Coronary artery (tissue), 2 donors: ENCODE measurements at regions not wholly inside any gene's neighbourhood (a gene's known extent, or its start where the extent isn't known, plus 50 kb on each side); places are given as distances from the start of the nearest gene placed in this dataset.

ENCODE experiments used
- DNase-seq: peaks from one replicate; pipeline ENCODE4 v3.0.0-alpha.2; 2017; ENCODE audit warnings: low spot score
- H3K27ac ChIP-seq, 2 donors: fragments of 200-600 bp; sonication (generic); one replicate each; pipeline ENCODE4 v1.5.1; 2016 to 2019
- H3K4me3 ChIP-seq: fragments of 200-600 bp; sonication (generic); 2 replicates; pipeline ENCODE4 v1.5.1; 2016; ENCODE audit warnings: mild to moderate bottlenecking, moderate library complexity
- TF ChIP-seq, protein P1 (sequence below): fragments of 200-600 bp; sonication (generic); IDR thresholded peaks from one replicate; pipeline ENCODE4 v1.5.1; 2019; ENCODE audit warnings: antibody characterized with exemption

DNA sequence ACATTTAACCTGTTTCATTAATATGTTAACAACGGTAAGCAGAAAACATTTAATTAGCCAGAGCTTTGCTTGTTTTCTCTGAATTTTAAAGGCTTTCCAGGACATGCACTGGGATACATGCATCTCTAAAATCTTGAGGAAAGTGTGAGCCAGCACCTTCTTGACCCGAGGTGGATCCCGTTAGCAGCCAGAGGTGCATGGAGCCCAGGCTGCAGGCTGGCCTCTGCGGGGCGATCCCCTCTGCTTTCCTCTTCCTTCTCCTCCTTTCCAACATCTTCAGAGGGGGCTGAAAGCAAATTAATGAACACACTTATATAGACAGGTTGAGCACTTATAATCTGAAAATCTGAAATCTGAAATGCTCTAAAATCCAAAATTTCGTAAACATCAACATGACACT lies 128.7 kb upstream of the CST7 start:
- TF ChIP-seq, protein P1, sequence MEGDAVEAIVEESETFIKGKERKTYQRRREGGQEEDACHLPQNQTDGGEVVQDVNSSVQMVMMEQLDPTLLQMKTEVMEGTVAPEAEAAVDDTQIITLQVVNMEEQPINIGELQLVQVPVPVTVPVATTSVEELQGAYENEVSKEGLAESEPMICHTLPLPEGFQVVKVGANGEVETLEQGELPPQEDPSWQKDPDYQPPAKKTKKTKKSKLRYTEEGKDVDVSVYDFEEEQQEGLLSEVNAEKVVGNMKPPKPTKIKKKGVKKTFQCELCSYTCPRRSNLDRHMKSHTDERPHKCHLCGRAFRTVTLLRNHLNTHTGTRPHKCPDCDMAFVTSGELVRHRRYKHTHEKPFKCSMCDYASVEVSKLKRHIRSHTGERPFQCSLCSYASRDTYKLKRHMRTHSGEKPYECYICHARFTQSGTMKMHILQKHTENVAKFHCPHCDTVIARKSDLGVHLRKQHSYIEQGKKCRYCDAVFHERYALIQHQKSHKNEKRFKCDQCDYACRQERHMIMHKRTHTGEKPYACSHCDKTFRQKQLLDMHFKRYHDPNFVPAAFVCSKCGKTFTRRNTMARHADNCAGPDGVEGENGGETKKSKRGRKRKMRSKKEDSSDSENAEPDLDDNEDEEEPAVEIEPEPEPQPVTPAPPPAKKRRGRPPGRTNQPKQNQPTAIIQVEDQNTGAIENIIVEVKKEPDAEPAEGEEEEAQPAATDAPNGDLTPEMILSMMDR: no peak
- DNase-seq: no peak
- no peak overlapping the region for H3K4me3 ChIP-seq
- H3K27ac ChIP-seq: no peak overlapping the region

DNA sequence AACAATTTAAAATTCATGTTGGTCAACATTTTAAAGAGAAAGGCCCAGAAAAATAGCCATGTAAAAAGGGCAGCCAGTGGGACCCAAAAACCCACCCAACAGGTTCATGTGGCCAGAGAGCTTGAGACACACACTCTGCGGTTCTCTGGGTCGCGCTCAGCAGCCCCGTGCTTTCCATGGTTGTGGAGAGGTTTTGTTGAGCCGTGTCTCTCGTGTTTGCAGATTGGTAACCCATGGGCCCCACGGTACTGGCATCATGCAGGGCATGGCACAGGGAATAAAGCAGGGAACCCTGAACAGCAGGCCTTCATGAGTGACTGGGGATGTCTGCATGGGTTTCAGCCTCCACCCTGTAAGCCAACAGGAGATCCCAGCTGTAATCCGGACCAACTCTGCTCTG lies 127.7 kb upstream of the CST7 start:
- H3K27ac ChIP-seq: no peak overlapping the region
- DNase-seq: no peak
- TF ChIP-seq, protein P1: no peak

DNA sequence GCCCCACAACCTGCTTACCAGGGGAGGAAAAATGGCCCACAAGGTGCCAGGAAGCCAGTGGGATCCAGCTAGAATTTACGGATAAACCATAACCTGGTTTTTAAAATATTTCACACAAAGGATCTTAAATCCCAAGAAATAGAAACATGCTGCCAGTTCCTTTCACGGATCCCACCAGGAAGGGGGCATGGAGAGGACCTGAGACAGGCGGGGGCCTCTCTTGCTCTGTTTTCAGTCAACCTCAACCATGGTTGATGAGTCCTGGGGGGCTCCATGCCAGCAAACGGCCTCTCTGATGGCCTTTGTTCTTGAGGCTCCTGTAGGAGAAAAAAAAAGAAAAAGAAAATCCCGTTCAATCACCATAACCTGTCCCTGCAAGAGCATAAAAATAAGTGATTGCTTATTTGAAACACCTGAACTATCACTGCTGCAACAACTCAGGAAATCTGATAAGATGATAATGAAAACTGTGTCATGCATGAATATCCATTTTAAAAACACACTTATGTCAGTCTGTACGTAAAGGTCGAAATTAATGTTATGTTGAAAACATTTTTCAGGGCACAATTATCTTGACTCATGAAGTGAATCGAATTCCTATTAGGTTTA lies 125.8 kb upstream of the CST7 start:
- peak; percentile 2 for DNase-seq
- TF ChIP-seq, protein P1: no peak
- Histone ChIP-seq H3K4me3 (no peak overlapping the region), H3K27ac (no peak overlapping the region)

More for the DNA sequence above, 127.7 kb upstream of the CST7 start:
- H3K4me3 ChIP-seq: no peak overlapping the region

DNA sequence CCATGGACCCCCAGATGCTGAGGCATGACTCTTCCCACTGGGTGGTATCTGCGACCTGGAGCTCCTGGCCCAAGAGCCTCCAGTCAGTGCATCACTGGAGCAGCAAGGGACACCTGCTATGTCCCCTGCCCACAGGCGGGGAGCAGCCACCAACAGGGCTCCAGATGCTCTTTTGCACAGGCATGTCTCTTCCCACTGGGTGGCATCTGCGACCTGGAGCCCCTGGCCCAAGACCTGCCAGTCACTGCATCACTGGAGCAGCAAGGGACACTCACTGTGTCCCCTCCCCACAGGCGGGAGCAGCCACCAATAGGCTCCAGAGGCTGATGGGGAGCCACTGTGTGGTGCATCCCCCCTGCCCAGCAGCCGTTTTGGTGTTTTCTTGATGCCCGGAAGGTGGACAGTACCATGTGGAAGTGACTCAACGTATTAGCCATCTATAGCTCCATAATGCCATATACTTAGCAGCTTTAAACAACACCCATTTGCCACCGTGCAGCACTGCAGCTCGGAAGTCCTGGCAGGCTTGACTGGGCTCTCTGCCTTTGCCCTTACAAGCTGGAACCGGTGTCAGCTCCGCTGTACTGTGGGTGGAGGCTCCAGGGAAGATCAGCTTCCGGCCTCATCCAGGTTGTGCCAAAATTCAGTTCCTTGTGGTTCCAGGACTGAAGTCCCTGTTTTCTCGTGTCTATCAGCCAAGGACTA lies 124.9 kb upstream of the CST7 start:
- TF ChIP-seq, protein P1: no peak
- Histone ChIP-seq H3K4me3 (no peak overlapping the region), H3K27ac (no peak overlapping the region)
- DNase-seq: peak; percentile 57

DNA sequence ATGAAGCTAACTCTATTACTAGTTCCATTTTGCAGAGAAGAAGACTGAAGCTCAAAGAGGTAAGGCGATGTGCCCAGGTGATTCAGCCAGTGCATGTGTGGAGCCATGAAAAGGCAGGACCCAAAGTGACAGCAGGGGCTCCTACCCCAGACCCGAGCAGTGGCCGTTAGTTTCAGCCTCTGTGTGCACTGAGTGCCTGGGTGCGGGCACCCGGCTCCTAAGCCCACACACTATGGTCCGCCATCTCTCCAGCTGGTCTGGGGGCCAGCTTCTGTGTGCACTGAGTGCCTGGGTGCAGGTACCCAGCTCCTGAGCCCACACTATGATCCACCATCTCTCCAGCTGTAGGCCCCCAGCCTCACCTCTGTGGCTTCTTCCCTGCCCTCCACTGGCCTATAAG lies 123.5 kb upstream of the CST7 start:
- DNase-seq: no peak
- Histone ChIP-seq H3K27ac (no peak overlapping the region), H3K4me3 (no peak overlapping the region)
- TF ChIP-seq, protein P1: no peak

DNA sequence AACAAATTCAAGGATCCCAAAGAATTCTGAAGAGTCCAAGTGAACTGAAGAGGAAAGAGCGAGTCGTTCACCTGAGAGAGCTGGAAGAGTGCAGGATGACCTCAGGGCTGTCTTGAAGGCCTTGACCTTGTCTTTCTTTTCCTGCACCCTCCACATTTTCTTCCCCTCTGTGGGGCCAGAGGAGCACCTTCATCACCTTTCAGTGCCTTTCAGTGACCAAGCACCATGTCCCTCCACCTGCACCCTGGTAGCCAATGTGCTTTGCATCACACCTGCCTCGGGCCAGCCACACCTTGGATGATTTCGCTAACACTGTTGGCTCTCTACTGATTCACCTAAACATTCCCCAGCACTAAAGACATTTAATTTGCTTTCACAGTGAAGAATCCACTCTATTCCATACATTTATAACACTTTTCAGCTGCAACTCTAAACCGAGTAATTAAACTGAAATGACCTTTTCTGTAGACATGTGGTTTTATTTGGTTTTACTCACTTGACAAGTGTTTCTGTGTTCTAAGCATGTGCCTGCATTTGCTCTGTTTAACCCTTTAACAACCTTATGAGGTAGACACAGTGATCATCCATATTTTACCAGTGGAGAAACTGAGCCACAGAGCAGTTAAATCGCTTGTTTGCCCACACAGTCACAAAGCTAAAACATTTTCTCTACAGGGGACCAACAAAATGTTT lies 121.3 kb upstream of the CST7 start:
- TF ChIP-seq, protein P1: no peak
- no peak for DNase-seq
- Histone ChIP-seq H3K4me3 (no peak overlapping the region), H3K27ac (no peak overlapping the region)
